ENCODE measurements at regions not wholly inside any gene's neighbourhood (a gene's known extent, or its start where the extent isn't known, plus 50 kb on each side); places are given as distances from the start of the nearest gene placed in this dataset.

DNA sequence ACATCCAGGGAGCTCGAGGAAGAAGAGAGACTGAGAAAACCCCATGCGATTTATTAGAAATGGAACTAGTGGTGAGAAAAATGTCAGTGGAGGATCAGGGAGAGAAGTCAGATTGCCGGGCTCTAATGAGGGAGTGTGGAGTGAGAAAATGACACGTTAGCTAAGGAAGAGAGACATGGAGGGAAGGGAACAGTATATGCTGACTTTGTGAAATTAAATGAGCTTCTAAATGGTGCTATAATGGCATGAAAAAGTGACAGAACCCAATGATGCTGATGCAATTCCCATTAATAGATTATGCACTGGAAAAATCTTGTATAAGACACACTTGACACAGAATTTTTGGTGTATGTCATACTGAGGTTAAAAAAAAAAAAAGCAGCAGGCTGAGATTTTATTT, 112.6 kb downstream of the HSPH1 start:
- no peak for DNase-seq (ENCODE audit: low spot score)

DNA sequence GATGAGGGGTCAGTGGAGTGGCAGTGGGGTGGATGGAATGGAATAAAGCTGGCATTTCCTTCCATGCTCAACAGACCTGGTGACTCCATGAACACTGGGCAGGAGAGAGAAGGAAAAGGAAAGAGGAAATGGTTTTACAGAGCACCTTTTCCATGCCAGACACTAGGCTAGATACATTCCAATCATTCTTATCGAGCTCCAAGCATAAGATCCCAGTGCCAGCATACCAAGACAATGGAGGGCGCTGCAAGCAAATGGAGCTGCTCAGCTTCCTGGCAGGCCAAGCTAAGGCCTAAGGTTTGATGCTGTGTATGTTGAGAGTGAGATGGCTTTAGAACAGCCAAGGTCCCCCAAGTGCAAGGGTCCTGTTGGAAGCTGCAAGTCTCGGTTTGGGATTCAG, 113.2 kb downstream of the HSPH1 start:
- DNase-seq (ENCODE audit: low spot score), result no peak

DNA sequence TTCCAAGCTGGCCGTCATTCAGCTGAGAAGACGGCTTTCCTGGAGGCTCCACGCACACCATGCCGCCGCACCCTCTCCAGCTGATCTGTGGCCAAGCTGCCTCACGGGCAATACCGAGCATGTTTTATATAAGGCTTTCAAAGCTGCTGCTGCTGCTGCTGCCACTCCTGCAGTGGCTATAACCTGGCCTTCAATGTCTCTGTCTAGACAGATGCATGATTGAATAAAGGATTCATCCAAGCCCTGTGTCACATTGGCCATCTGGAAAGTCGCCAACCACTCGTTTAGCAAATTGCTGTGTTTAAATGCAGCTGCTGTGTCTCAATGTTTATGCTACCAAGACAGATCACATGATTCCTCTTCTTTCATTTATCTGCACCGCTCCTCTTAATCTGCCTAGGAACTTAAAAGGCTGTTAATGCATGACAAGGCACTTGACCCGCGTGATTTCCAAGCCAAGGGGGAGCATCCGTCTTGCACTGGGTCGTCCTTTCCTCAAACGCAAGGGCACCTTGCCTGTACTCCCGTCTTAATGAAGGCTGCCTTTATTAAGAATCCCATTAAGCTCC, 114.3 kb downstream of the TEX26 start:
- DNase-seq (ENCODE audit: low spot score), result no peak

DNA sequence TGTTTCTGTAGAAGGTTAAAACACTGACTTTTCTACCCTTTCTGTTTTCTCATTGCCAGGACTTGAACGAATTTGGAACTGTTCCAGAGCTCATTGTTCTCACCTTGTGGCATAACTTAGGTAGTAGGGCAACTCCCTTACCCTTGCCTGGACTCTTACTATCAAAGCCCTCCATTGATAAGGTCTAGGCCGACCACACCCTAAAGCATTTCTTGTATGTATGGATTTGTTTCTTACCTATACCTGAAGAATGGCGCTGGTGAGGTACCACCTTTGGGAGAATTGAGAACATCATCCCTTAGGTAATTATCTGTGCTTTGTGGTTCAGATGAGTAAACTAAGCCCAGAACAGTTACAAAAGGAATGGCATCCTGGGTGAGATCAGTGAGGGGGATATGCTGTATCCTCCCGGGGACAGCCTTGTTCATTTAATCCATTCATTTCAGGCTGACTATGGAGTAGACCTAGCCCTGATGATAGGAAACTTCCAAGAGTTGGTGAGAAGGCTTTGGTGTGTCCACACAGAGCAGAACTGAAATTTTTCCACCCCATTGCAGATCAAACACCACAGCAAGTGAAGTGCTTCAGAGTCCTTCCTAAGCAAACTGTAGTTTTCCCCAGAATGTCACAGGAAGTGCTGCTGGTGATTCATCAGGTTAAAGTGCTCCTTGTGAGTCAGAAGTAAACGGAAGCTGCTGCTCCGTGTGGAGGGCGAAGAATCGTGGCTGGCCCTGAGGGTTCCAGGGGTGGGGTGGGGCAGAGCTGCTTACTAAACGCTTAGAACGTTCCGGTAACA, 113.0 kb downstream of the TEX26 start:
- peak; percentile 97 for DNase-seq (ENCODE audit: low spot score)

DNA sequence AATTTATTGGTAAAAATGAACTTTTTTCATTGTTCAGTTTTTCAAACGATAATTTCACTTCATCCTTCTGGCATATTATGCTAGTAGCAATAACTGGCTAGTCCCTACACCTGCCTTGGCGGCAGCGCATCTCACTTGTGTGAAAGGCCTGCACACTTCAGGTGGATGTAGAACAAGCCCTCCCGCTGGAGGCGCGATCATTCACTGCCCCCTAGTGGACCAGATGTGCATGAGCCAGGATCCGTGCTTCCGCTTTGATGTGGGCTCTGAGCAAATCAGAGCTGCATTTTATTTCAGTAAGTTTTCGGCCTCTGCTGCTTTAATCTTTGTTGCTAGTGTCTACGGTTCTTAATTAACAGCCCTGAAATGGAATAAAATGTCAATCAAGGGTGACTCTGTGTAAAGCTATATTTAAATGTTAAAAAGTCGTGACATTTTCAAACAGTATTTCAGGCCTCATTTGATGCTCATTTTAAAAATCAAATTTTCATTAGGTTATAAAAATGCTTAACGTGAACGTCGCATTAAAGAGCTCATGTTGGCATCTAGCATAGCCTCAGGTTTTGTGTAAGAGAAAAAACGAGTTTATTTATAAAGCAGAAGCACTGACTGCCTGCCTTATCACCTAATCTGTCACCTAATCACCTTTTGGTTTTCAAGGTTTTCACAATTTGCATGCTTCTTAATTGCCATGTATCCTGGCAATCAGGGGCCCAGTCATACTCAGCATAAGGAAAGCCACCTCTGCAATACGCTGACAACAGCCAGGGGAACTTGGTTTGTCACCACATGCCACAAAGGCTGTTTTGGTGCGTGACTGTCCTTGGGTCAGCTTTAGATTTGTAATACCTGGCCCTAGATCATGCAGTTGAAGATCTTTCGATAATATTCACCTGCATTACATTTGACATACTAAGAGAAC, 112.2 kb downstream of the TEX26 start:
- DNase-seq (ENCODE audit: low spot score), result peak; percentile 83

DNA sequence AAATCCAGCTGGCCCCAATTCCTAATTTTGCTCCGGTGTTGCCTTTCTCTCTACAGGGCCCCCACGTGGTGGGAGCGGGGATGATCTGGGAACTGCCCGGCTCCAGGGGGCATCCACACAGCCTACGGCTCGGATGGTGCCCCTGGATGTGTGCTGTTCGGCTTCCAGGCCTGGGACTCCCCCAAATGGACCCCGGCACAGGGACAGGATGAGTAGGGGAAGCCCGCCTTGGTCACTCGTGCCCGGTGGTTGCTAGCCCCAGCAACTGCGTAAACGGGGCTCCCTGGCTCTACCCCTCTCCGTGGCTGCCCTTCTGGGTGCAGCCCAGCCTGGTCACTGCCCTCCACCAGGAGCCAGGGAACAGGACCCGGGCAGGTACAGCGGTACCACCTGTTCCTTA, 111.5 kb downstream of the TEX26 start:
- no peak for DNase-seq (ENCODE audit: low spot score)

DNA sequence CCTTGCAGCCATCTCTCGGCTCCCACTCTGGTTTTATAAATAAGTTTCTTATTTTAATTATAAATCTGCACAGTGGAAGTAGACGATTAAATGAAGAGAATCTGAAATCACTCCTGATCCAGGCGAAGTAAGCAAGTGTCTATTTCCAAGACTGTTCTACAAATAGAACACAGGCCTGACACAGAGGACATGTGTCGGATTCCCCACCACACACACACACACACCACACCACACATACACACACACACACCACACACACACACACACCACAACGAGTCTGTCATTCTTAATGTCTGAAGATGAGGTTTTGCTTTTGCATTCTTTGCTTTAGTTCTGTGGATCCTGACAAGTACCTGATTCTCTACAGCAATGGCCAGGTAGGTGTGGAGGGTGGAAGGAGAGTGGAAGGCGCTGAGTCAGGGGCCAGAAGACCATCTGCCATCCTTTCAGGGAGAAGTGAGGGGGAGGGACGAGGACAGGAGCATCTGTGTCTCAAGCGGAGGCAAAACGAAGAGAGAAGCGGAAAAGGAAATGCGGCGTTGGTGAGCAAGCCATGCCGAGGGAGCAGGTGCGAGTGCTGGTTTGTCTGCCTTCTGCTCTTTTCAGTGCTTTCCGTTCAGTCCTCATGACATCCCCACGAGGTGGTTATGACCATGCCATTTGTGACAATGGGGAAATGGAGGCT, 110.2 kb downstream of the TEX26 start:
- no peak for DNase-seq (ENCODE audit: low spot score)

DNA sequence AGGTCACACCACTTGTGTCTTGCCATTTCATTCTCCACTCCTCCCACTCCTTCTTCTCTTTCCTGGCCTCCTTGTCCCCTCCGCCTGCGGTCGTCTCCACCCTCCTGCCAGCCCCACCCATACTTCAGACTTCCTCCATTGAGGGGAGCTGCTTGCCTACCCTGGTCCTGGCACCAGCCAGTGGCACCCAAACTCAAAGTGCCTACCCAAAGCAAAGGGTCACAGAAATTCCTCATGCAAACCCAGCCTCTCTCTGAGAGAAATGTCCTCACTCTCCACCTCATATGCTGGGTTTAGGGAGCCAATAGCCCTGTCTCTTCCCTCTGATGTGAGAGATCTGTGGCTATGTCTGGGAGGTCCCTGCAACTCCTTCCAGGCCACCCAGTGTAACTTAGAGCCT, 109.6 kb downstream of the TEX26 start:
- no peak for DNase-seq (ENCODE audit: low spot score)

DNA sequence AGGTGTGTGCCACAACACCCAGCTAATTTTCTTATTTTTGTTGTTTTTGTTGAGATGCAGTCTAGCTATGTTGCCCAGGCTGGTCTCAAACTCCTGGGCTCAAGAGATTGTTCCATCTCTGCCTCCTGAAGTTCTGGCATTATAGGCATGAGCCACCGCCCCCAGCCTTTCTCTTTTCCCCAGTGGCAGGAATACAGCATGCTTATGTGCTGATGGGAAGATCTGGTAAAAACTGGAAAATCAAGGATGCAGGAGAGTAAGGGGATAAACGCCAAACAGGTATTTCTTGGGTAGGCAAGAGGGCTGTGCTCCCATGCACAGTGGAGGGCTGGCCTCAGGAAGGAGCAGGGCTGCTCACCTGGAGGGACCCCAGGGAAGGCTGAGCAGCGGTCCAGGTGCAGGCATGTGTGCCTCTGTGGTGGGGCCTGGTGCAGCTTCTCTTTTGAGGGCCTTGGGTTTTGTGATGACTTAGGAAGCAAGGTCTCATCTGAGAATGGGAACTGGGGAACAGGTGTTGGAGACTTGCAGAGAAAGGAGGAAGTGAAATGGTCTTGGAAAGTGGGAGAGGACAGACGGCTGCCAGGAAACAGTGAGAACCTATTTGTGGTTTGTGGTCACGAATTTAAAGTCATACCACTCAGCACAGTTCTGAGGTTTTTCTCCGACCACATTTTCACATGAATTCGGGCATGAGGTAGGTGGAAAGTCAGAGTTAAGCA, 106.5 kb downstream of the TEX26 start:
- DNase-seq (ENCODE audit: low spot score), result no peak

DNA sequence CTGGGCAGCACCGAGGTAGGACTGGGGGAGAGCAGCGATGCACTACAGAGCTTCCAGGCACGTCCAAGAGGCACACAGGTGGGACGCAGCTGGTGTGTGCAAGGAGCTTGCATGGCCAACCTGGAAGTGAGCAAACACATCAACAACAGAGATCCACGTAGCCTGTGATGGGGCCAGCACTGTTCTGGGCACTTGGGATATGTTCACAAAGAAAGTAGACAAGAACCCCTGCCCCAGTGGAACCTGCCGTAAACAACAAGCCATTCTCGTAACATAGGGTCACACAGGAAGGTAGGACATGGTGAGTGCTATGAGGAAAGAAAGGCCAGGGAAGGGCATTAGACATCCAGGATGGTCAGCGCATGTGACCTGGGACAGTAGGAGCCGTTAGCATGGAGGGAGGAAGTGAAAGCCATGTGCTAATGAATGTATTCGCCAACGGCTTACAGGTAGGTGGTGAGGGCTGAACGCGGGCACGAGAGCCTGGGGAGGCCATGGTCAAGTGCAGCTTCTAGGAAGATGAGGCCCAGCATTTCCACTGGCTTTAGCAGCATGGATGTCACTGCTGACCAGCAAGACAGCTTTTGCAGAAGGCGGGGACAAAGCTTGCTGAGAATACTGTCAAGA, 105.5 kb downstream of the TEX26 start:
- DNase-seq (ENCODE audit: low spot score), result no peak

DNA sequence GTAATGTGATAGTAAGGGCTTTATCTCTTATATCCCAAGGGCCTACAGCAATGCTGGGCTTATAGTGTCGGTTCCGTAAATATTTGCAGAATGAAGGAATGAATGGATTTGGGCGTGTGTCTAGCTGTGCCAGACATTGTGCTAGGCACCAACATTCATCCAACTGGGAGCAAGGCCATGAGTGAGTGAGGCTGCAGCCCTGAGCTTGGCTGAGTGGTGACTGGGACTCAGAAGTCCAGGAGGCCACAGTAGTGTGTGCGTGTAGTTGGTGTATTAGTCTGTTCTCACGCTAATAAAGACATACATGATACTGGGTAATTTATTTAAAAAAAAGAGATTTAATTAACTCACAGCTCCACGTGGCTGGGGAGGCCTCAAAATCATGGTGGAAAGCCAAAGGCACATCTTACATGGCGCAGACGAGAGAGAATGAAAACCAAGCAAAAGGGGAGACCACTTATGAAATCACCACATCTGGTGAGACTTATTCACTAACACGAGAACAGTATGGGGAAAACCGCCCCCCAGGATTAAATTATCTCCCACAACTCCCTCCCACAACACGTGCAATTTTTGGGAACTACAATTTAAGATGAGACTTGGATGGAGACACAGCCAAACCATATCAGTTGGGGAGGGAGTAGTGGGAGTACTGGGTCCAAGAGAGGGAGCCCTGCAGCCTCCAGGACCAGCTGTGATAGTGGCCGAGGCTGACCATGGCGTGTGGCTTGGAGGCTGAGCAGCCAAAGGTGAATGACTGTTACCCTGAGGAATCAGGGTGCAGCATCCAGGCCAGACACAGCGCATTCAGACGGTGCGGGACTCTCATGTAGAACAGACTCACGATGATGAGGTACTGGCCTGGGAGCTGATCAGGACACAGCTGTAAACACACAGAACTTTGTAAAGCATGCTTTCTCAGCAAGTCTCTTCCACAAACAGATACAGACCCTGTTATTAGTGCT, 104.6 kb downstream of the TEX26 start:
- no peak for DNase-seq (ENCODE audit: low spot score)

DNA sequence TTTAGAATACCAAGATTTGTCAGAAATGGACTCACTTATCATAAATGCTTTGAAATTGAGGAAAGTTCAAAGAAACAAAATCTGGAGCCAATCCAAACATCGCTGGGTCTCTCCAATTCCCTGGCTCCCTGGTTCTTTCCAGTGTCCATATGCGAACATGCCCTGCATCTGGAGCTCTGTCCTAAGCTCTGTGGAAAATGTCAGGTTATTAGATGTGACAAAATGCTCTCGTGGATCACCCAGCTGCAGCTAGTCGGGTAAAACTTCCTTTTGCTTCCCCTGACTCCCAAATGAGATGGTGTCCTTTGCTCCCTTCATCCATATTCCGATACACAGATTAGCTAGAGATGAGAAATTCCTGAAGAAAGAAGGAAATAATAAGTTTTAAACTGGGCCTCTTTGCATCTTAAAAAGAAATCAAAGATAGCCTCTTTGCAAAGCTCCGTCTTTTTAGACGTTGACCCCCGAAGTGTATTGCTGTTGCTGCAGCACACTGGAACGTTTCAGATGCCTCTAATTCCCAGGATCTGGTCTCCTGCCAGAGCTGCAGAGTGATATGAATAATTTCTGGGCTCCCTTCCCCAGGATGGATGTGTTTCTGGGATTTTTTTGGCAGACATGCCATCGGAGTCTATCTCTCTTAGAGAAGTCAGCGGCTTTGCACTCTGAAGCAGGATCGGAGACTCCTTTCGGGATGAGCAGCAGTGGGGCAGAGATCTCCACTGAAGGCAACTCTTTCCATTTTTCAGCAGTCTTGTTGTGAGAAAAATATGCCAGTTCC, 102.9 kb downstream of the TEX26 start:
- no peak for DNase-seq (ENCODE audit: low spot score)

DNA sequence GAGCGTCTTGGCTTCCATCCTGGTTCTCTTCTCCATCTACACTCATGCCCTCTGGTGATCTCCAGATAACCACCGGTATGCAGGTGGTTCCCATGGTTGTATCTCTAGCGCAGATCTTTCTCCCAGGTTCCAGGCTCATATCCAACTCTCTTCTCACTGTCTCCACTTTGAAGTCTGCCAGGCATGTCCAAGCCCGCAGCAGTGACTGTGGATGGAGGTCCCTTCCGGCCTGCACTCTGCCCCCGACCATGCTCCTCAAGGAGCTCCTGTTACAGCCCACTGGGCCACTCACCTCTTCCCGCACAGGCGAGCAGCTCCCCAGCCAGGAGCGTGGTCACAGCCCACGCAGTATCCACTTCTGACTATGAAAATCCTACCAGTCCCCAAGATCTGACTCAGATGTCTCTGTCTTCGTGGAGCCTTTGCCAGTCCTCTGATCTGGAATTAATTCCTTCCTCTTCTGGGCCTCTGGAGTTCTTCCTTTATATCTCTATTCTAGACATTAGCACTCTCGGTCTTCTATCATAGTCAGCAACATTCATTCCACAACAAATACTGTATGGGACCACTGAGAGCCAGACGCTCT, 100.2 kb downstream of the TEX26 start:
- DNase-seq (ENCODE audit: low spot score), result no peak

DNA sequence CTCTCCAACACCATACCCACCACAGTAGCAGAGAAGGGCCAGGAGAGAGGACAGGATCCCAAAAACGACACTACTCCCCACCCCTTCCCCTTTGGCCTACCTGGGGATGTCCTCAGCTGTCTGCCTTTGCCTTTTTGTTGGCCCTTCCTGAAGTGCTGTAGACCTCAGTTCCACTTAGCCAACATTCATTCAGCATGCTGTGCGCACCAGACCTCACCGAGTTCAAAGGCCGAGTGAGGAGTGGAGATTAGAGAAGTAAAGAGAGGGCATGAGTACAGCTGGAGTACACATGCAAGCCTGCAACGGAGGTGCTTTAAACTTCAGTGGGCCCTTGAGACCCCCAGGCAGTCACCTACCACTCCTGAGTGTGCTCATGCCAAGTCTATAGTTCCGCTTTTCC, 99.0 kb downstream of the TEX26 start:
- DNase-seq (ENCODE audit: low spot score), result no peak

DNA sequence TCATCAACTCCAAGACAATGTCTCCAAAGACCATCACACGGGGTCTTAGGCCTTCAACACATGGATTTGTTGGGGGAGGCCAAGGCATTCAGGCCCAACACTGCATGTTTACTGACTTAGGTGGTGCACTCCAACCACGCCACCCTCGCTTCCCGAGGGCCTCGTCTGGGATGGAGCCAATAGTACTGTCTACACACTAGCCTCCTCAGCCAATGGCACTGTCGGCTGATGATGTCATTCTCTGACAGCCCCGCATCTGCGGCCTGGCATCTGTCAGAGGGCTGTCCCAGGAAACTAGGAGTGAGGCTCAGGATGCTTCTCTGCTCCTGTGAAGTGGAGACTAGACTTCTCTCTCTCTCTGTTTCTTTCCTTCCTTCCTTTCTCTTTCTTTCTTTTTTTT, 96.6 kb downstream of the TEX26 start:
- DNase-seq (ENCODE audit: low spot score), result no peak

DNA sequence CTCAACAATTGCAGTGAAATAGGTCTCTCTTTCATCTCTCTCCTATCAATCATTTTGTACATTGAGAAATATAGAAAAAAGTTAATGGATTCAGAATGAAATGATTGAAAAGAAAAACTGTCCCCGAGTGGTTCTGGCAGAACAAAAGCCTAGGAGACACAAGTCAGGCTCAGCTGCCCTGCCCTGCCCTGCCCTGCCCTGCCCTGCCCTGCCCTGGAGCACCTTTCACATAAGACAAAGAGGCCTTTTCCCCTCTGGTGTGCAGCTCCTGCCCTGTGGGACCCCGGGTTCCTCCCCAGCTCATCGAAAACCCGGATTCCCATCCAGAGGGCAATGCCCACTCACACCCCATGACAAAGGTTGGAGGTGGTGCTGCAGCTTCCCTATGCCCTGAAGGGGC, 94.7 kb downstream of the TEX26 start:
- DNase-seq (ENCODE audit: low spot score), result no peak
